ENCODE measurements at regions not wholly inside any gene's neighbourhood (a gene's known extent, or its start where the extent isn't known, plus 50 kb on each side); places are given as distances from the start of the nearest gene placed in this dataset.
A peak's percentile ranks its signal among the peaks of the same experiment; 100 is the strongest.

GRCh38 chr5:23648656-23649055, 141.2 kb downstream of the PRDM9 start:
- DNase-seq (ENCODE audit: low read depth) = no peak
- TF ChIP-seq CTCF (conservative IDR thresholded peaks at IDR 0.05; ENCODE audit: low read depth, low read length) = no peak
- no peak overlapping the region for H3K4me3 ChIP-seq (ENCODE audit: low read length)

DNA sequence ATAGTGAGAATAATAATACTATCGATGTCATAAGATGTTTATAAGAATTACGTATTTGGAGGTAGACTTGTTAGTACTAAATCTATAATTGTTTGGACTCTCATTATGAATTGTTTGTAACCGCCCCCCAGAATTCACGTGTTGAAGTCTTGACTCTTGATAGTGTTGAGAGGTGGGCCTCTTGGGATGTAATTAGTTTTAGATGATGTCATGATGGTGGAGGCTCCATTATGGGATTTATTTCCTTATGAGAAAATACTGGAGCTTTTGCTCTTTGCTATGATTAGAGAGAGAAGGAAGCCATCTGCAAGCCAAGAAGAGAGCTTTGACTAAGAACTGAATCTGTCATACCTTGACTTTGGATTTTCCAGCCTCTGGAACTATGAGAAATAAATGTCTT, 142.2 kb downstream of the PRDM9 start:
- DNase-seq (ENCODE audit: low read depth) = no peak
- TF ChIP-seq CTCF (conservative IDR thresholded peaks at IDR 0.05; ENCODE audit: low read depth, low read length) = no peak

GRCh38 chr5:23655674-23656073, 148.3 kb downstream of the PRDM9 start:
- no peak overlapping the region for H3K4me3 ChIP-seq (ENCODE audit: low read length)
- DNase-seq (ENCODE audit: low read depth) = no peak
- TF ChIP-seq CTCF (conservative IDR thresholded peaks at IDR 0.05; ENCODE audit: low read depth, low read length) = no peak

More for the DNA sequence above, 142.2 kb downstream of the PRDM9 start:
- no peak overlapping the region for H3K4me3 ChIP-seq (ENCODE audit: low read length)

- no peak for TF ChIP-seq CTCF (conservative IDR thresholded peaks at IDR 0.05; ENCODE audit: low read depth, low read length)
- DNase-seq (ENCODE audit: low read depth) = no peak
- H3K4me3 ChIP-seq (ENCODE audit: low read length) = no peak overlapping the region
Observed at GRCh38 chr5:23675456-23675855, 168.0 kb downstream of the PRDM9 start.

DNA sequence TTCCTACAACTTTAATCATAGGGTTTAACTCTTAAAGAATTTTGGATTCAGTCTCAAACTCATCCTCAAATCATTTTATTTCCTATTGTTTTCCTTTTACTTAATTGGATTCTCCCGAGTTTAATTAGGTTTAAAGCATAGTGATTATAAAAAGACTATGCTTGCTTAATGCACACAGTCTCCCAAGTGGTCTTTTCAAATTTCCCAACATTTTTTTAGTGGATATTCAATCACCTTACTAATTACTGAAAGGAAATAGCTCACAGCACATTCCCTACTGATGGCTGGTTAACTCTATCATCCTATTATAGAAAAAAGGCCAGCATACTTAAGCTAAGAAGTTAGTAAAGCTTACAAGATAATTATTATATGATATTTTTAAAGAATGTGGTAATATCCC, 170.6 kb downstream of the PRDM9 start:
- no peak for TF ChIP-seq CTCF (conservative IDR thresholded peaks at IDR 0.05; ENCODE audit: low read depth, low read length)
- H3K4me3 ChIP-seq (ENCODE audit: low read length) = no peak overlapping the region
- peak; percentile 48 for DNase-seq (ENCODE audit: low read depth)

DNA sequence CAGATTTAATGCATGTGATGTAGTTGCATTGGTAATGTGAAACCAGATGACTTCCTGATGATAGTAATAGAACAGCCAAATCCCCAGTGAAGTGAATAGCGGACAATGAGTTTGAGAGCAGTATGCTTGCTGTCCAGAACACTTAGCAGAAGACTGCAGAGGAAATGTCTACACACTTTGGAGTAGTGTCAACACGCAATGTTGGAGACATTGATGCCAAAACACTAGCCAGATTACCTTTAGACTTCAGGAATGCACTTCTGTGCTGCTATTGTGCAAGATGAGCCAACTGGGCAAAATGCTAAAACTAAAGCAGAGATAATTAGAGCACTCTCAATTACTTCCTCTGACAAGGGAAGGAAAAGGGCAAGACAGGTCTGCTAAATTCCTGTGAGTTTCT, 176.7 kb downstream of the PRDM9 start:
- H3K4me3 ChIP-seq (ENCODE audit: low read length) = no peak overlapping the region
- TF ChIP-seq CTCF (conservative IDR thresholded peaks at IDR 0.05; ENCODE audit: low read depth, low read length) = no peak
- no peak for DNase-seq (ENCODE audit: low read depth)

DNA sequence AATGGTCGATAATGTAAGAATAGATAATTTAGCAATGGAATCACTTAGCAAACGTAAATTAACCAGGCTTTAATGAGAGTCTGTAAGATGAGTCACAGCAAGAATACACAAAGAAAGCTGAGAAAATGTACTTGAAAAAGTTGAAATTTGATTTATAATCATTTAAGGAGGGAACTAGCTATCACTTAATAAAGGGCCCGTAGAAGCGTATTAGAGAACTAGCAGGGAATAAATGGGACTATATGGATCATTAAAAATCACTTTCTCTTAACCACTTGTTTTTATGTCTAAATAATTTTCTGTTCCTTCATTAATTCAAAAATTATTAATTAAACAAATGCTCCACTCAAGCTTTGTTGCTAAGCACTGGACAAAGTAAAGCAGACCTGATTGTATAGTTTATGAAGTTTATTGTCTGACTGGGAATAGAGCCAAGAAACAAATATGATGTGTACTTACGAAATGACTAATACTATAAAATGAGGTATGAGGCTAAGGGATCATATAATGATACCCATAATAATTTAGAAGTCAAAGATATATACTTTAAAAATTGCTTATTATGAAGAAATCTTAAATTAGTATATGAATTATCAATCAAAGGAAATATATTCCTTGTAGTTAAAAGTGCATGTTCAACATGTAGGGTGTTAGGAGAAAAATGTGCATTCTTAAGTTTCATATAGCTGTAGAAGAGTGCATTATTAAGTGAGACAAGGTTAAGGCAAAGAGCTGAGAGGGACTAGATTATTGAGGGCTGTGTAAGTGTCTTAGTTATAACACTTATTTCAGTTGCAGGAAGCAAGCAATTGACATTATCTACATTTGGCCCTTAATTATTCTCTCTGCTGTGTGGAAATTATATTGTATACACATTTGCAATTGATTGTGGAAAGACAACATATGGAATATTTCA, 196.8 kb downstream of the PRDM9 start:
- TF ChIP-seq CTCF (conservative IDR thresholded peaks at IDR 0.05; ENCODE audit: low read depth, low read length) = no peak
- peak; percentile 24 for DNase-seq (ENCODE audit: low read depth)
- no peak overlapping the region for H3K4me3 ChIP-seq (ENCODE audit: low read length)

All from retinal pigment epithelial cell (primary cell).